DMS114 treated with DMSO at 0.1 percent for 48 hours (cell line): ENCODE measurements at regions not wholly inside any gene's neighbourhood (a gene's known extent, or its start where the extent isn't known, plus 50 kb on each side); places are given as distances from the start of the nearest gene placed in this dataset.
A peak's percentile ranks its signal among the peaks of the same experiment; 100 is the strongest.
"Not testable (repeated sequence)": the region's sequence is repeated elsewhere in the genome, so short reads cannot be mapped to it uniquely, and the experiment has no call there.

Experiments
- DNase-seq: peaks from one replicate; lab custom pipeline; 2025; ENCODE audit not compliant: unreplicated experiment; lab: John Stamatoyannopoulos, UW

GRCh38 chr16:10312784-10313724, 72.8 kb upstream of the ATF7IP2 start:
- DNase-seq: no peak

GRCh38 chr16:10314317-10314716, 71.5 kb upstream of the ATF7IP2 start:
- DNase-seq: no peak

- peak; percentile 39 for DNase-seq
These were observed 71.0 kb upstream of the ATF7IP2 start for GRCh38 chr16:10314811-10315210.

- DNase-seq: no peak
These were observed 68.3 kb upstream of the ATF7IP2 start for GRCh38 chr16:10317425-10318001.

- DNase-seq: no peak
These were observed 66.9 kb upstream of the ATF7IP2 start for GRCh38 chr16:10318798-10319500.

- no peak for DNase-seq
These were observed 64.2 kb upstream of the ATF7IP2 start for GRCh38 chr16:10321407-10322387.

- DNase-seq: no peak
These were observed 62.9 kb upstream of the ATF7IP2 start for GRCh38 chr16:10322723-10323527.

GRCh38 chr16:10323528-10323869, 62.4 kb upstream of the ATF7IP2 start:
- no peak for DNase-seq

GRCh38 chr16:10324210-10324609, 61.7 kb upstream of the ATF7IP2 start:
- no peak for DNase-seq

GRCh38 chr16:10325783-10326543, 59.9 kb upstream of the ATF7IP2 start:
- DNase-seq: no peak

- no peak for DNase-seq
These were observed 59.2 kb upstream of the ATF7IP2 start for GRCh38 chr16:10326647-10327046.

GRCh38 chr16:10328291-10328690, 57.6 kb upstream of the ATF7IP2 start:
- DNase-seq: not testable (repeated sequence)

GRCh38 chr16:10332241-10332640, 53.6 kb upstream of the ATF7IP2 start:
- no peak for DNase-seq

- DNase-seq: no peak
These were observed 53.1 kb upstream of the ATF7IP2 start for GRCh38 chr16:10332775-10333174.

- no peak for DNase-seq
These were observed 52.4 kb upstream of the ATF7IP2 start for GRCh38 chr16:10333321-10334032.

- no peak for DNase-seq
These were observed 50.2 kb upstream of the ATF7IP2 start for GRCh38 chr16:10335681-10336080.
